Smooth muscle cell (in vitro differentiated cells): ENCODE measurements at regions not wholly inside any gene's neighbourhood (a gene's known extent, or its start where the extent isn't known, plus 50 kb on each side); places are given as distances from the start of the nearest gene placed in this dataset.
A peak's percentile ranks its signal among the peaks of the same experiment; 100 is the strongest.

Experiments
- DNase-seq: peaks from one replicate; lab custom pipeline; 2025; ENCODE audit not compliant: unreplicated experiment; lab: John Stamatoyannopoulos, UW
- H2AFZ ChIP-seq: fragments of 200-600 bp; sonication (generic); 2 replicates; pipeline ENCODE4 v1.6.0; 2016; ENCODE audit warnings: antibody characterized with exemption, low read depth, mild to moderate bottlenecking
- H3F3A ChIP-seq: fragments of 200-600 bp; sonication (generic); 2 replicates; pipeline ENCODE4 v1.6.0; 2017; ENCODE audit warnings: antibody characterized with exemption, low read depth
- H3K27ac ChIP-seq: fragments of 200-600 bp; sonication (generic); 2 replicates; pipeline ENCODE4 v1.5.1; 2016; ENCODE audit warnings: low read depth, mild to moderate bottlenecking
- H3K27me3 ChIP-seq: fragments of 200-600 bp; sonication (generic); 2 replicates; pipeline ENCODE4 v1.6.1; 2016; ENCODE audit warnings: low read depth, mild to moderate bottlenecking
- H3K36me3 ChIP-seq: fragments of 200-600 bp; sonication (generic); 2 replicates; pipeline ENCODE4 v1.5.1; 2016; ENCODE audit warnings: low read depth
- H3K4me1 ChIP-seq: fragments of 200-600 bp; sonication (generic); 2 replicates; pipeline ENCODE4 v1.5.1; 2016; ENCODE audit warnings: low read depth
- H3K4me2 ChIP-seq: fragments of 200-600 bp; sonication (generic); 2 replicates; pipeline ENCODE4 v1.6.0; 2016; ENCODE audit warnings: mild to moderate bottlenecking
- H3K4me3 ChIP-seq: fragments of 200-600 bp; sonication (generic); 2 replicates; pipeline ENCODE4 v1.5.1; 2016; ENCODE audit warnings: mild to moderate bottlenecking
- H3K79me2 ChIP-seq: fragments of 200-600 bp; sonication (generic); 2 replicates; pipeline ENCODE4 v1.6.0; 2016; ENCODE audit warnings: low read depth, mild to moderate bottlenecking
- H3K9ac ChIP-seq: fragments of 200-600 bp; sonication (generic); 2 replicates; pipeline ENCODE4 v1.6.0; 2016; ENCODE audit warnings: low read depth
- H3K9me3 ChIP-seq: fragments of 200-600 bp; sonication (generic); replicated peaks from 2 replicates; pipeline ENCODE4 v1.5.1; 2016; ENCODE audit warnings: low read depth
- H4K20me1 ChIP-seq: fragments of 200-600 bp; sonication (generic); 2 replicates; pipeline ENCODE4 v1.6.0; 2016; ENCODE audit warnings: low read depth
- WGBS: methylation state at CpG from one replicate; pipeline ENCODE4 v1.1.7; 2016; ENCODE audit warnings: low lambda C conversion rate; 5-methylcytosine and 5-hydroxymethylcytosine counted together
- TF ChIP-seq, protein P1 (sequence below): fragments of 200-600 bp; sonication (generic); IDR thresholded peaks from 2 replicates; pipeline ENCODE4 v1.5.1; 2017; ENCODE audit warnings: borderline replicate concordance, mild to moderate bottlenecking, antibody characterized with exemption; ENCODE audit not compliant: insufficient read depth, poor library complexity, severe bottlenecking

GRCh38 chr12:27187697-27188096, 56.4 kb upstream of the STK38L start:
- H3K4me2 ChIP-seq: no peak overlapping the region
- H3K27me3 ChIP-seq: no peaks in the 10 kb centered on the region
- H3K79me2 ChIP-seq: no peaks in the 10 kb centered on the region
- H3K9me3 ChIP-seq: no peaks in the 10 kb centered on the region
- H3K27ac ChIP-seq: peak overlapping the region; percentile 87
- H3K4me3 ChIP-seq: no peak overlapping the region
- H3K36me3 ChIP-seq: no peaks in the 10 kb centered on the region
- TF ChIP-seq, protein P1, sequence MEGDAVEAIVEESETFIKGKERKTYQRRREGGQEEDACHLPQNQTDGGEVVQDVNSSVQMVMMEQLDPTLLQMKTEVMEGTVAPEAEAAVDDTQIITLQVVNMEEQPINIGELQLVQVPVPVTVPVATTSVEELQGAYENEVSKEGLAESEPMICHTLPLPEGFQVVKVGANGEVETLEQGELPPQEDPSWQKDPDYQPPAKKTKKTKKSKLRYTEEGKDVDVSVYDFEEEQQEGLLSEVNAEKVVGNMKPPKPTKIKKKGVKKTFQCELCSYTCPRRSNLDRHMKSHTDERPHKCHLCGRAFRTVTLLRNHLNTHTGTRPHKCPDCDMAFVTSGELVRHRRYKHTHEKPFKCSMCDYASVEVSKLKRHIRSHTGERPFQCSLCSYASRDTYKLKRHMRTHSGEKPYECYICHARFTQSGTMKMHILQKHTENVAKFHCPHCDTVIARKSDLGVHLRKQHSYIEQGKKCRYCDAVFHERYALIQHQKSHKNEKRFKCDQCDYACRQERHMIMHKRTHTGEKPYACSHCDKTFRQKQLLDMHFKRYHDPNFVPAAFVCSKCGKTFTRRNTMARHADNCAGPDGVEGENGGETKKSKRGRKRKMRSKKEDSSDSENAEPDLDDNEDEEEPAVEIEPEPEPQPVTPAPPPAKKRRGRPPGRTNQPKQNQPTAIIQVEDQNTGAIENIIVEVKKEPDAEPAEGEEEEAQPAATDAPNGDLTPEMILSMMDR: no peak
- peaks cover 6% of the 10 kb centered on the region for H3K4me1 ChIP-seq
- no peak overlapping the region for H2AFZ ChIP-seq
- H3K9ac ChIP-seq: no peak overlapping the region
- H4K20me1 ChIP-seq: no peaks in the 10 kb centered on the region
- peaks cover 38% of the 10 kb centered on the region for H3F3A ChIP-seq
- no peak for DNase-seq
- 88% methylated on average over 7 of the region's 7 CpGs for WGBS

GRCh38 chr12:27190761-27191160, 53.3 kb upstream of the STK38L start:
- H3K4me2 ChIP-seq: peak overlapping the region; percentile 74
- H3K27ac ChIP-seq: peak overlapping the region; percentile 91
- H3K9me3 ChIP-seq: no peaks in the 10 kb centered on the region
- H3K4me1 ChIP-seq: peaks cover 21% of the 10 kb centered on the region
- H4K20me1 ChIP-seq: no peaks in the 10 kb centered on the region
- WGBS: 13% methylated on average over 2 of the region's 2 CpGs
- no peak overlapping the region for H2AFZ ChIP-seq
- H3K36me3 ChIP-seq: no peaks in the 10 kb centered on the region
- H3K9ac ChIP-seq: no peak overlapping the region
- H3K4me3 ChIP-seq: no peak overlapping the region
- TF ChIP-seq, protein P1: no peak
- peaks cover 37% of the 10 kb centered on the region for H3F3A ChIP-seq
- no peaks in the 10 kb centered on the region for H3K79me2 ChIP-seq
- DNase-seq: no peak
- H3K27me3 ChIP-seq: no peaks in the 10 kb centered on the region

DNA sequence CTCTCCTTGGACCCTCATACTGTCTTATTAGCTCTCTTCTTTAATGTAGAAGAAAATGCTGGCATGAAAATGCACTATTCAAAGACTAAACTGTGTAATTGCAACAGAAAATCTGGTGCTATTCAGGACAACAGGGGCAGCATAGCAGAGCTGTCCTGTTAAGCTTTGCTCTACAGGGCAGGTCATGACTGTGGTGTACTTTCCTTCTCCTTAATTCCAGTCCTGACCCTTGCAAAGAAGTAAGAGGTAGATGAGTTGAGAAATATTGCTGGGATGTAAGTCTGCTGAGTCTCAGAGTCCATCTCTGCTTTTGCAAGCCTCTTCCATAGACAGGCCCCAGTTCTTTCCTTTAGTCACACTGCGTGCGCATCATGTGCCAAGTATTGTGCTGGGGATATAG, 52.6 kb upstream of the STK38L start:
- H3K4me1 ChIP-seq: peaks cover 21% of the 10 kb centered on the region
- peak overlapping the region; percentile 91 for H3K27ac ChIP-seq
- WGBS: 100% methylated on average over 2 of the region's 2 CpGs
- no peak overlapping the region for H2AFZ ChIP-seq
- H3K27me3 ChIP-seq: no peaks in the 10 kb centered on the region
- no peaks in the 10 kb centered on the region for H3K9me3 ChIP-seq
- TF ChIP-seq, protein P1: no peak
- H3K4me2 ChIP-seq: peak overlapping the region; percentile 74
- no peaks in the 10 kb centered on the region for H4K20me1 ChIP-seq
- H3K79me2 ChIP-seq: no peaks in the 10 kb centered on the region
- H3F3A ChIP-seq: peaks cover 36% of the 10 kb centered on the region
- no peak overlapping the region for H3K4me3 ChIP-seq
- no peak for DNase-seq
- H3K36me3 ChIP-seq: no peaks in the 10 kb centered on the region
- no peak overlapping the region for H3K9ac ChIP-seq

DNA sequence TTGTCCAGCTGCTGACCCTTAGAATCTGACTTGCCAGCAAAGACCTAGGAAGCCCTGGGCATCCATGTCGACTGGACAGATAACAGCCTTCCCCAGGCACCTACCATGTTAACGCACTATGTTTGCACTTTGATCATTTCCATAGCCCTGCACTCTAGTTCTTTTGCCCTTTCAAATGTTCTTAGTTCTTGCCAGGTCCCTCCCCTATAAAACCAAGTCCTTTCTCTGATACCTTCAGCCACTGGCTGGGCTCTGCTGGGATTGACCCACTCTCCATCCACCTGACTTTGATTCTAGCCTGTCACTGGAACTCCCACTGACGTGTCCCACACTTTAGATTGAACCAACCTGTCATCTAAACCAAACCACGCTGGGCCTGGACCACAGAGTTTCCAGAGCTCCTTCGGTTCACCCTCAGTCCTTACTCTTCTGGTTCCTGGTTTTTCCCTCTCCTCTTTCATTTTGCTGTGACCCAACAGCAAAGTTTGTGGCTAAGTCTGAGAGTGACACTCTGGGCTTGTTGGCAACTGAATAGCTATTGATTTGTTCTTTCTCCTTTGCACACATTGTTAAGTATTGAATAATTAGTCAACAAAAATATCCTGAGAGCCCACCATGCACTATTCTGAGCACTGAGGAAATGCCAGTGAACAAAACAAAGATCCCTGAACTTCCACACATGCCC, 51.8 kb upstream of the STK38L start:
- Histone ChIP-seq H3K27ac (peak overlapping the region; percentile 91), H3K79me2 (no peaks in the 10 kb centered on the region)
- 91% methylated on average over 5 of the region's 5 CpGs for WGBS

More for the DNA sequence above, 51.8 kb upstream of the STK38L start:
- H3K27me3 ChIP-seq: no peaks in the 10 kb centered on the region
- peaks cover 30% of the 10 kb centered on the region for H3F3A ChIP-seq
- H3K4me2 ChIP-seq: peak overlapping the region; percentile 52
- no peak for DNase-seq
- no peak overlapping the region for H2AFZ ChIP-seq
- H3K9ac ChIP-seq: peak overlapping the region; percentile 33
- TF ChIP-seq, protein P1: no peak
- no peaks in the 10 kb centered on the region for H4K20me1 ChIP-seq
- no peaks in the 10 kb centered on the region for H3K36me3 ChIP-seq
- H3K9me3 ChIP-seq: no peaks in the 10 kb centered on the region
- H3K4me3 ChIP-seq: no peak overlapping the region
- H3K4me1 ChIP-seq: peaks cover 21% of the 10 kb centered on the region
